SW480 (cell line): ENCODE measurements at regions not wholly inside any gene's neighbourhood (a gene's known extent, or its start where the extent isn't known, plus 50 kb on each side); places are given as distances from the start of the nearest gene placed in this dataset.

ENCODE experiments used
- DNase-seq: peaks from one replicate; pipeline ENCODE4 v3.0.0-alpha.2; 2016; ENCODE audit warnings: low spot score

- no peak for DNase-seq
Measured at GRCh38 chr10:1807196-1807595, 69.9 kb upstream of the ADARB2 start.

GRCh38 chr10:1802413-1802812 lies 65.1 kb upstream of the ADARB2 start:
- DNase-seq, result no peak

- no peak for DNase-seq
Measured at GRCh38 chr10:1788401-1788800, 51.1 kb upstream of the ADARB2 start.
